ENCODE measurements at regions not wholly inside any gene's neighbourhood (a gene's known extent, or its start where the extent isn't known, plus 50 kb on each side); places are given as distances from the start of the nearest gene placed in this dataset.

GRCh38 chr4:169907705-169908104 lies 118.5 kb downstream of the MFAP3L start:
- BruUV-seq (replicated peaks) = no TSS peak
- Histone ChIP-seq H3K4me3 (no peak overlapping the region), H3K4me2 (ENCODE audit: control insufficient read depth, insufficient read depth) (no peak overlapping the region), H3K9me3 (replicated peaks; ENCODE audit: control insufficient read depth, insufficient read depth, low read length) (no peaks in the 10 kb centered on the region), H3K79me2 (ENCODE audit: control insufficient read depth, insufficient read depth, low read length) (no peaks in the 10 kb centered on the region), H3K36me3 (ENCODE audit: control insufficient read depth in 2 of 2, insufficient read depth in 2 of 2, low read length in 1 of 2) (no peaks in the 10 kb centered on the region), H3K27ac (ENCODE audit: control insufficient read depth, insufficient read depth) (no peak overlapping the region), H3K27me3 (replicated peaks in 1 of 2; ENCODE audit: control insufficient read depth in 2 of 2, insufficient read depth in 2 of 2, low read length in 1 of 2) (no peaks in the 10 kb centered on the region), H3K9ac (ENCODE audit: control insufficient read depth, insufficient read depth, low read length) (no peak overlapping the region), H2AFZ (ENCODE audit: control insufficient read depth, low read depth, low read length) (no peak overlapping the region), H4K20me1 (ENCODE audit: control insufficient read depth, insufficient read depth) (no peaks in the 10 kb centered on the region), H3K4me1 (ENCODE audit: control insufficient read depth, insufficient read depth, low read length) (no peaks in the 10 kb centered on the region)
- FAIRE-seq = no peak
- CTCF ChIA-PET = no interaction called here
- no peak for DNase-seq (ENCODE audit: low read depth, low spot score)
- no peak for TF ChIP-seq PKNOX1 (IDR thresholded peaks at IDR 0.05)
- TF ChIP-seq TARDBP (IDR thresholded peaks at IDR 0.05; ENCODE audit: borderline replicate concordance) = no peak
- TF ChIP-seq E2F4 (IDR thresholded peaks at IDR 0.05; ENCODE audit: low read depth, low read length) = no peak
- no peak for TF ChIP-seq ESRRA (IDR thresholded peaks at IDR 0.05; ENCODE audit: low read length)
- no peak for TF ChIP-seq MYB (IDR thresholded peaks at IDR 0.05; ENCODE audit: borderline replicate concordance, low read depth, low read length)
- TF ChIP-seq MYC (IDR thresholded peaks at IDR 0.05; ENCODE audit: insufficient read depth, insufficient read length, insufficient replicate concordance, low read length, severe bottlenecking) = no peak
- TF ChIP-seq NR2C2 (IDR thresholded peaks at IDR 0.05; ENCODE audit: borderline replicate concordance, control insufficient read depth, insufficient read length, low read depth) = no peak
- no peak for TF ChIP-seq CREM (IDR thresholded peaks at IDR 0.05; ENCODE audit: low read depth)
- SMC1A ChIA-PET (ENCODE audit: uncharacterized antibody, unreplicated experiment) = no interaction called here
- WGBS (ENCODE audit: insufficient coverage, insufficient replicate concordance, low lambda C conversion rate, missing lambda C conversion rate) = 0% methylated on average over 1 of the region's 1 CpG
- in situ Hi-C loops (cut with MboI) (no loop called here), intact Hi-C loops (cut with micrococcal nuclease; ENCODE audit: unreplicated experiment) (no loop called here)
- RAD21 ChIA-PET (ENCODE audit: unreplicated experiment) = no interaction called here
- POLR2A ChIA-PET = no interaction called here
- ATAC-seq = no peak

Measured in GM12878 (cell line).